Fibroblast of the aortic adventitia (primary cell): ENCODE measurements at regions not wholly inside any gene's neighbourhood (a gene's known extent, or its start where the extent isn't known, plus 50 kb on each side); places are given as distances from the start of the nearest gene placed in this dataset.

Experiments used
- DNase-seq: peaks from one replicate; pipeline ENCODE4 v3.0.0-alpha.2; 2010; ENCODE audit warnings: low read depth
- H3K4me3 ChIP-seq: 2 replicates; pipeline ENCODE4 v1.5.1; 2011; ENCODE audit warnings: low read depth, mild to moderate bottlenecking, control low read depth, low read length, moderate library complexity
- CTCF ChIP-seq: IDR thresholded peaks from 2 replicates; pipeline ENCODE4 v1.5.1; 2011; ENCODE audit warnings: mild to moderate bottlenecking, low read length, control low read depth, inconsistent platforms; ENCODE audit not compliant: insufficient read depth

- DNase-seq = no peak
- TF ChIP-seq CTCF = no peak
- H3K4me3 ChIP-seq = no peak overlapping the region
These were observed 65.7 kb upstream of the NEUROD1 start for GRCh38 chr2:181745796-181746540.

DNA sequence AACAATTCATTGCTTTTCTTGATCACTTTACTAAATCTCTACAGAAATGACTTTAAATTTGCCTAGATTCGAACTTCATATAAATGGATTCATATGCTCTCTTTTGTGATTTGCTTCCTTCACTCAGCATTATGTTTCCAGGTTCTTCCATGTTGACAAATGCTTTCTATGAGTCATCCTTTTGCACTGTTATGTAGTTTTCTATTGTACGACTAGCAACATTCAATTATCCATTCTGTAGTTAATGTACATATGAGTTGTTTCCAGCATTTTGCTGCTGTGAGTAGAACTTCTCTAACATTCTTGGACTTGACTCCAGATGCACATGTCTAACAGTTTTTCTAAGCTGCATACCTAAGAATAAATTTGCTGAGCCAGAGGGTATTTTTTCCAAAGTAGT, 66.5 kb upstream of the NEUROD1 start:
- no peak overlapping the region for H3K4me3 ChIP-seq
- TF ChIP-seq CTCF = no peak
- no peak for DNase-seq

DNA sequence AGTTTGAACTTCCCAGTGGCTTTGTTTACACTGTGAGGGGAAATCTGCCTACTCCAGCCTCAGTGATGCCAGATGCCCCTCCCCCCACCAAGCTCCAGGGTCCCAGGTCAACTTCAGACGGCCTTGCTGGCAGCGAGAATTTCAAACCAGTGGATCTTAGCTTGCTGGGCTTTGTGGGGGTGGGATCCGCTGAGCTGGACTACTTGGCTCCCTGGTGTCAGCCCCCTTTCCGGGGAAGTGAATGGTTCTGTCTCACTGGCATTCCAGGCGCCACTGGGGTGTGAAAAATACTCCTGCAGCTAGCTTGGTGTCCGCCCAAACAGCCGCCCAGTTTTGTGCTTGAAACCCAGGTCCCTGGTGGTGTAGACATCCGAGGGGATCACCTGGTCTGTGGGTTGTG, 70.0 kb upstream of the NEUROD1 start:
- TF ChIP-seq CTCF = no peak
- no peak overlapping the region for H3K4me3 ChIP-seq
- DNase-seq = no peak

DNA sequence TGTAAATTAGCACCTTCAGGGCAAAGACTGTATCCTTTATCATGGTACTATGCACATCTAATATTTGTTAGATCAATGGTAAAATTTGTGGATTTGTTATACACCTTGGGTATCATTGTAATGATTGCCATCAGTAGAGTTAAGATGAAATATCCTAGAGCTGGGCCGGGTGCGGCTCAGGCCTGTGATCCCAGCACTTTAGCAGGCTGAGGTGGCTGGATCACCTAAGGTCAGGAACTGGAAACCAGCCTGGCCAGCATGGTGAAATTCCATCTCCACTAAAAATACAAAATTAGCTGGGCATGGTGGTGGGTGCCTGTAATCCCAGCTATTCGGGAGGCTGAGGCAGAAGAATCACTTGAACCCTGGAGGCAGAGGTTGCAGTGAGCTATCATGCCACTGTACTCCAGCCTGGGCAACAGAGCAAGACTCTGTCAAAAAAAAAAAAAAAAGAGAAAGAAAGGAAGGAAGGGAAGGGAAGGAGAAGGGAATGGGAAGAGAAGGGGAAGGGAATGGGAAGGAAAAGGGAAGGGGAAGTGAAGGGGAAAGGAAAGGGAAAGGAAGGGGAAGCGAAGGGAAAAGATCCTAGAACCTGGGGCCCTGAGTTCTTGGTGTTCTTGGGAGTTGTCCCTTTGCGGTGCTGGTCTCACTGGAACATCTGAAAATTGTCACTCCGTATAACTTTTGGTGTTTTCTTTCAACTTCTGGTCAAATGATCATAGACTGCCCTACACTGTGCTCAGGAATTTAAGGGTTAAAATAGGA, 71.1 kb upstream of the NEUROD1 start:
- no peak for TF ChIP-seq CTCF
- no peak for DNase-seq
- H3K4me3 ChIP-seq = no peak overlapping the region

DNA sequence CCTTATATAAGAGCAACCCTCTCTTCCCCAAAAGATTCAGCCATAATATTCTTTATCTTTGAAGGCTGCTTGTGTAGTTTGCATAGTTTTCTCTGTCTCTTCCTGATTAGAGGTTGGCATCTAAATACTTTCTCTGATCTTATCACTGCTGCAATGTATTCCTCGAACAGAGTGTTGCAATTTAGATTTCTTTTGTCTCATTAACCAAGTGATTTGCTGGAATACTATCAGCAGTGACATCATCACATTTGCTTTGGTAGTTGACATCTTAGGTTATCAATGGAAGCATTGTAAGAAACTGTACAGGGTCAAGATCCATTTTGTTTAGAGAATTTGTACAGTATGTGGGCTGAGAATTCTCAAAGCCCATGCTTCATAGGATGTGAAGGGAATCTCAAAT, 72.0 kb upstream of the NEUROD1 start:
- peak; percentile 51 for DNase-seq

GRCh38 chr2:181753686-181754085, 73.4 kb upstream of the NEUROD1 start:
- no peak for TF ChIP-seq CTCF
- DNase-seq = no peak
- no peak overlapping the region for H3K4me3 ChIP-seq

More for the DNA sequence above, 72.0 kb upstream of the NEUROD1 start:
- TF ChIP-seq CTCF = no peak
- no peak overlapping the region for H3K4me3 ChIP-seq

- TF ChIP-seq CTCF = no peak
- H3K4me3 ChIP-seq = no peak overlapping the region
- no peak for DNase-seq
These were observed 73.8 kb upstream of the NEUROD1 start for GRCh38 chr2:181754105-181754504.
